HUDEP-2 (cell line): ENCODE measurements at regions not wholly inside any gene's neighbourhood (a gene's known extent, or its start where the extent isn't known, plus 50 kb on each side); places are given as distances from the start of the nearest gene placed in this dataset.
"Not testable (repeated sequence)": the region's sequence is repeated elsewhere in the genome, so short reads cannot be mapped to it uniquely, and the experiment has no call there.

Experiments used
- DNase-seq, 76 experiments: peaks; one replicate each; lab custom pipeline; 2025; ENCODE audit not compliant: unreplicated experiment in 76 of 76; lab: John Stamatoyannopoulos, UW

- DNase-seq, result no peak
These were observed 268.5 kb downstream of the BRINP2 start for GRCh38 chr1:177439301-177439700.

- no peak for DNase-seq
These were observed 264.6 kb downstream of the BRINP2 start for GRCh38 chr1:177435364-177435763.

- no peak for DNase-seq
These were observed 262.1 kb downstream of the BRINP2 start for GRCh38 chr1:177432897-177433296.

- no peak for DNase-seq
These were observed 260.4 kb downstream of the BRINP2 start for GRCh38 chr1:177431123-177431522.

GRCh38 chr1:177429234-177429633 is 258.5 kb downstream of the BRINP2 start:
- peak in 1 of 76 experiments; percentile 1 for DNase-seq

- DNase-seq, result no peak
These were observed 257.1 kb downstream of the BRINP2 start for GRCh38 chr1:177427811-177428210.

- no peak for DNase-seq
These were observed 255.7 kb downstream of the BRINP2 start for GRCh38 chr1:177426497-177426896.

- DNase-seq, result no peak
These were observed 254.4 kb downstream of the BRINP2 start for GRCh38 chr1:177425199-177425598.

GRCh38 chr1:177424744-177425143 is 254.0 kb downstream of the BRINP2 start:
- DNase-seq, result no peak

GRCh38 chr1:177423090-177423489 is 252.3 kb downstream of the BRINP2 start:
- DNase-seq, result no peak

- DNase-seq, result no peak
These were observed 243.3 kb downstream of the BRINP2 start for GRCh38 chr1:177413982-177414596.

GRCh38 chr1:177411381-177411780 is 240.6 kb downstream of the BRINP2 start:
- no peak for DNase-seq

- no peak for DNase-seq
These were observed 239.5 kb downstream of the BRINP2 start for GRCh38 chr1:177410179-177410766.

- DNase-seq, result not testable (repeated sequence)
These were observed 235.6 kb downstream of the BRINP2 start for GRCh38 chr1:177406323-177406722.

GRCh38 chr1:177392336-177392735 is 221.6 kb downstream of the BRINP2 start:
- no peak for DNase-seq

- DNase-seq, result no peak
These were observed 215.3 kb downstream of the BRINP2 start for GRCh38 chr1:177385760-177386698.

- DNase-seq, result no peak
These were observed 213.7 kb downstream of the BRINP2 start for GRCh38 chr1:177384461-177384860.

- DNase-seq, result no peak
These were observed 213.0 kb downstream of the BRINP2 start for GRCh38 chr1:177383715-177384114.

GRCh38 chr1:177377866-177378265 is 207.1 kb downstream of the BRINP2 start:
- DNase-seq, result no peak

- no peak for DNase-seq
These were observed 197.5 kb downstream of the BRINP2 start for GRCh38 chr1:177368255-177368654.

- no peak for DNase-seq
These were observed 195.3 kb downstream of the BRINP2 start for GRCh38 chr1:177366091-177366490.

- DNase-seq, result no peak
These were observed 190.0 kb downstream of the BRINP2 start for GRCh38 chr1:177360791-177361190.
